Endothelial cell of umbilical vein (primary cell): ENCODE measurements at regions not wholly inside any gene's neighbourhood (a gene's known extent, or its start where the extent isn't known, plus 50 kb on each side); places are given as distances from the start of the nearest gene placed in this dataset.

Source experiments
- BruUV-seq: library from RNA; stranded (reverse); fragments of 400-500 nt; replicated peaks from 2 replicates; lab custom pipeline; 2021; lab: Mats Ljungman, UMichigan
- CTCF ChIA-PET: fragments of 300-600, 350-600 bp; sonication (Branson Sonifier 250); formaldehyde crosslinking; loops from one replicate; lab custom pipeline; 2021; ENCODE audit warnings: antibody characterized with exemption, inconsistent platforms; lab: Charles Lee
- POLR2A ChIA-PET: fragments of 300-600, 350-600 bp; sonication (Branson Sonifier 250); formaldehyde crosslinking; loops from one replicate; lab custom pipeline; 2021; ENCODE audit warnings: antibody characterized with exemption, inconsistent platforms; lab: Charles Lee
- DNase-seq: peaks from one replicate; pipeline ENCODE4 v3.0.0-alpha.2; 2011; ENCODE audit warnings: low read depth, low spot score
- FAIRE-seq: peaks from 2 replicates; lab custom pipeline; 2011; peaks lifted over from hg19 to GRCh38; lab: Jason Lieb, UNC
- H2AFZ ChIP-seq: 2 replicates; pipeline ENCODE4 v1.6.0; 2012; ENCODE audit warnings: low read depth, low read length, control low read depth, inconsistent platforms
- H3K27ac ChIP-seq: 2 replicates; pipeline ENCODE4 v1.5.1; 2011; ENCODE audit warnings: low read depth, mild to moderate bottlenecking, control low read depth, low read length, moderate library complexity; ENCODE audit not compliant: insufficient read depth
- H3K27me3 ChIP-seq, 2 experiments: 2 replicates each; pipeline versions ENCODE4 v1.6.0 to v1.6.1; 2011; ENCODE audit warnings: low read length in 2 of 2, mixed read lengths in 1 of 2; ENCODE audit not compliant: control insufficient read depth in 2 of 2, insufficient read depth in 2 of 2
- H3K36me3 ChIP-seq, 2 experiments: 2 replicates in 1 of 2; 3 replicates in 1 of 2; pipeline ENCODE4 v1.5.1; 2011; ENCODE audit warnings: low read length in 2 of 2, mild to moderate bottlenecking in 1 of 2, moderate library complexity in 1 of 2; ENCODE audit not compliant: control insufficient read depth in 2 of 2, insufficient read depth in 2 of 2; ENCODE audit errors: extremely low read depth in 1 of 2
- H3K4me1 ChIP-seq: 3 replicates; pipeline ENCODE4 v1.5.1; 2011; ENCODE audit warnings: mild to moderate bottlenecking, low read length; ENCODE audit not compliant: control insufficient read depth, insufficient read depth; ENCODE audit errors: extremely low read depth
- H3K4me2 ChIP-seq: 2 replicates; pipeline ENCODE4 v1.6.1; 2011; ENCODE audit warnings: low read length, control low read depth, mixed read lengths; ENCODE audit not compliant: insufficient read depth
- H3K4me3 ChIP-seq, 3 experiments: fragments of 200-600 bp in 1 of 3; sonication (generic), shearing (Covaris generic) in 1 of 3; replicated peaks in 1 of 3; 2 replicates each; pipeline ENCODE4 v1.5.1; 2011 to 2016; ENCODE audit warnings: control low read depth in 3 of 3, low read length in 3 of 3, mild to moderate bottlenecking in 2 of 3, inconsistent platforms in 1 of 3, low read depth in 1 of 3, moderate library complexity in 1 of 3; ENCODE audit not compliant: insufficient read depth in 1 of 3
- H3K79me2 ChIP-seq: 2 replicates; pipeline ENCODE4 v1.6.0; 2012; ENCODE audit warnings: low read length, inconsistent platforms; ENCODE audit not compliant: control insufficient read depth, insufficient read depth
- H3K9ac ChIP-seq: replicated peaks from 2 replicates; pipeline ENCODE3; 2011; ENCODE audit warnings: low read length, control low read depth; ENCODE audit not compliant: insufficient read depth; ENCODE audit errors: extremely low read depth
- H3K9me1 ChIP-seq: replicated peaks from 3 replicates; pipeline ENCODE4 v1.6.0; 2011; ENCODE audit warnings: mild to moderate bottlenecking, low read length; ENCODE audit not compliant: control insufficient read depth, insufficient read depth; ENCODE audit errors: extremely low read depth
- H3K9me3 ChIP-seq: replicated peaks from 2 replicates; pipeline ENCODE4 v1.5.1; 2012; ENCODE audit warnings: low read length, inconsistent platforms; ENCODE audit not compliant: control insufficient read depth, insufficient read depth
- H4K20me1 ChIP-seq: replicated peaks from 2 replicates; pipeline ENCODE3; 2011; ENCODE audit warnings: mild to moderate bottlenecking, low read length; ENCODE audit not compliant: control insufficient read depth, insufficient read depth; ENCODE audit errors: extremely low read depth
- CTCF ChIP-seq, 2 donors: IDR thresholded peaks; 1 replicate in 1 of 2; 2 replicates in 1 of 2; pipeline ENCODE4 v1.5.1; 2011; ENCODE audit warnings: low read length in 2 of 2, mild to moderate bottlenecking in 2 of 2, moderate library complexity in 2 of 2, control low read depth in 1 of 2, inconsistent platforms in 1 of 2, low read depth in 1 of 2; ENCODE audit not compliant: insufficient read depth in 1 of 2; ENCODE audit errors: extremely low read depth in 1 of 2
- EZH2 ChIP-seq: IDR thresholded peaks from 2 replicates; pipeline ENCODE4 v1.6.1; 2012; ENCODE audit warnings: borderline replicate concordance, low read depth, mild to moderate bottlenecking, moderate library complexity, low read length, inconsistent platforms; ENCODE audit not compliant: severe bottlenecking
- FOS ChIP-seq: IDR thresholded peaks from 2 replicates; pipeline ENCODE4 v1.6.1; 2011; ENCODE audit warnings: mild to moderate bottlenecking, low read length, moderate library complexity, borderline replicate concordance; ENCODE audit not compliant: insufficient read depth
- GATA2 ChIP-seq: IDR thresholded peaks from 2 replicates; pipeline ENCODE4 v1.7.0; 2011; ENCODE audit warnings: low read depth, mild to moderate bottlenecking, moderate library complexity, mixed read lengths, low read length; ENCODE audit not compliant: insufficient read length, insufficient read depth
- JUN ChIP-seq: IDR thresholded peaks from 2 replicates; pipeline ENCODE4 v1.6.1; 2011; ENCODE audit warnings: borderline replicate concordance, low read depth; ENCODE audit not compliant: insufficient read length, insufficient read depth
- MAX ChIP-seq: IDR thresholded peaks from 2 replicates; pipeline ENCODE4 v1.6.1; 2011; ENCODE audit not compliant: insufficient read depth, insufficient read length
- MYC ChIP-seq: IDR thresholded peaks from one replicate; pipeline ENCODE4 v1.6.1; 2011; ENCODE audit warnings: mild to moderate bottlenecking, low read depth, low read length
- POLR2A ChIP-seq: IDR thresholded peaks from 2 replicates; pipeline ENCODE4 v1.6.1; 2012; ENCODE audit warnings: low read depth, mild to moderate bottlenecking, control low read depth, low read length
- POLR2AphosphoS5 ChIP-seq: IDR thresholded peaks from 2 replicates; pipeline ENCODE4 v1.6.1; 2012; ENCODE audit warnings: low read depth, mild to moderate bottlenecking, control low read depth, low read length, moderate library complexity; ENCODE audit not compliant: insufficient read depth
- dilution Hi-C: fragments of 300-500 bp; cut with MboI; formaldehyde crosslinking; loops from one replicate; pipeline ENCODE4 v1.15.0; 2019; ENCODE audit warnings: low sequenced_read_pairs; ENCODE audit not compliant: extremely low pct_ligation_motif_present
- intact Hi-C: fragments of 100-400 bp; cut with micrococcal nuclease; formaldehyde crosslinking; loops from one replicate; pipeline ENCODE4 v1.10.0; 2022

GRCh38 chr4:62571494-62571893, 1371.4 kb downstream of the ADGRL3 start:
- POLR2A ChIA-PET: no interaction called here

More at GRCh38 chr4:62571494-62571893, 1371.4 kb downstream of the ADGRL3 start:
- Histone ChIP-seq H3K9me1 (no peaks in the 10 kb centered on the region), H3K27ac (no peak overlapping the region), H3K79me2 (no peaks in the 10 kb centered on the region), H4K20me1 (no peaks in the 10 kb centered on the region), H3K4me1 (no peaks in the 10 kb centered on the region), H3K36me3 (no peaks in the 10 kb centered on the region), H3K4me3 (no peak overlapping the region), H3K4me2 (no peak overlapping the region), H3K9me3 (peaks cover 3% of the 10 kb centered on the region), H3K27me3 (no peaks in the 10 kb centered on the region), H2AFZ (no peak overlapping the region), H3K9ac (no peak overlapping the region)
- CTCF ChIA-PET: no interaction called here
- no peak for DNase-seq
- FAIRE-seq: no peak
- intact Hi-C loops: no loop called here
- no TSS peak for BruUV-seq
- no peak for TF ChIP-seq JUN
- no peak for TF ChIP-seq GATA2
- TF ChIP-seq MYC: no peak
- TF ChIP-seq FOS: no peak
- TF ChIP-seq EZH2: no peak
- TF ChIP-seq CTCF (IDR thresholded peaks at IDR 0.05; ENCODE audit: extremely low read depth in 1 of 2, insufficient read depth in 1 of 2, low read depth in 1 of 2, low read length in 2 of 2): no peak
- TF ChIP-seq POLR2AphosphoS5: no peak
- no peak for TF ChIP-seq POLR2A
- no peak for TF ChIP-seq MAX
- dilution Hi-C loops: no loop called here
